Neural progenitor cell (in vitro differentiated cells): ENCODE measurements at regions not wholly inside any gene's neighbourhood (a gene's known extent, or its start where the extent isn't known, plus 50 kb on each side); places are given as distances from the start of the nearest gene placed in this dataset.

Experiments
- DNase-seq: peaks from one replicate; pipeline ENCODE4 v3.0.0-alpha.2; 2016; ENCODE audit warnings: low spot score
- H2AFZ ChIP-seq: fragments of 200-600 bp; sonication (generic); replicated peaks from 2 replicates; pipeline ENCODE4 v1.6.1; 2016; ENCODE audit warnings: antibody characterized with exemption
- H3F3A ChIP-seq: fragments of 200-600 bp; sonication (generic); 2 replicates; pipeline ENCODE4 v1.6.1; 2016; ENCODE audit warnings: antibody characterized with exemption, low read depth
- H3K27ac ChIP-seq: fragments of 200-600 bp; sonication (generic); 2 replicates; pipeline ENCODE4 v1.5.1; 2016; ENCODE audit warnings: mild to moderate bottlenecking
- H3K27me3 ChIP-seq: fragments of 200-600 bp; sonication (generic); 2 replicates; pipeline ENCODE4 v1.6.1; 2016; ENCODE audit warnings: mild to moderate bottlenecking, moderate library complexity
- H3K36me3 ChIP-seq: fragments of 200-600 bp; sonication (generic); 2 replicates; pipeline ENCODE4 v1.5.1; 2016
- H3K4me1 ChIP-seq: fragments of 200-600 bp; sonication (generic); 2 replicates; pipeline ENCODE4 v1.6.1; 2016; ENCODE audit warnings: mixed run types
- H3K4me2 ChIP-seq: fragments of 200-600 bp; sonication (generic); 2 replicates; pipeline ENCODE4 v1.6.1; 2016
- H3K4me3 ChIP-seq: fragments of 200-600 bp; sonication (generic); 2 replicates; pipeline ENCODE4 v1.5.1; 2016
- H3K79me2 ChIP-seq: fragments of 200-600 bp; sonication (generic); 2 replicates; pipeline ENCODE4 v1.6.1; 2016; ENCODE audit warnings: low read depth
- H3K9ac ChIP-seq: fragments of 200-600 bp; sonication (generic); 2 replicates; pipeline ENCODE4 v1.6.1; 2016
- H3K9me3 ChIP-seq: fragments of 200-600 bp; sonication (generic); 2 replicates; pipeline ENCODE4 v1.5.1; 2016; ENCODE audit warnings: low read depth
- H4K20me1 ChIP-seq: fragments of 200-600 bp; sonication (generic); 2 replicates; pipeline ENCODE4 v1.6.1; 2016; ENCODE audit warnings: low read depth
- H3K27ac Mint-ChIP-seq: 3 replicates; pipeline ENCODE4 v1.8.0; 2021; ENCODE audit warnings: mixed read lengths
- H3K27me3 Mint-ChIP-seq: 2 replicates; pipeline ENCODE4 v1.8.0; 2022; ENCODE audit warnings: low read depth, mild to moderate bottlenecking, inconsistent platforms, moderate library complexity, mixed read lengths; ENCODE audit not compliant: insufficient read depth
- H3K36me3 Mint-ChIP-seq: 3 replicates; pipeline ENCODE4 v1.8.0; 2021; ENCODE audit warnings: mixed read lengths
- H3K4me1 Mint-ChIP-seq: 3 replicates; pipeline ENCODE4 v1.8.0; 2021; ENCODE audit warnings: mixed read lengths
- H3K4me3 Mint-ChIP-seq: 3 replicates; pipeline ENCODE4 v1.8.0; 2021; ENCODE audit warnings: mild to moderate bottlenecking, moderate library complexity, mixed read lengths
- H3K9me3 Mint-ChIP-seq: 3 replicates; pipeline ENCODE4 v1.8.0; 2020; ENCODE audit warnings: mixed read lengths
- CTCF ChIP-seq: fragments of 200-600 bp; sonication (generic); IDR thresholded peaks from 2 replicates; pipeline ENCODE4 v1.5.1; 2017; ENCODE audit warnings: antibody characterized with exemption, mild to moderate bottlenecking
- EZH2 ChIP-seq: fragments of 200-600 bp; sonication (generic); IDR thresholded peaks from 2 replicates; pipeline ENCODE4 v1.6.1; 2017; ENCODE audit warnings: antibody characterized with exemption, mild to moderate bottlenecking, moderate library complexity
- EZH2phosphoT487 ChIP-seq: fragments of 200-600 bp; sonication (generic); IDR thresholded peaks from 2 replicates; pipeline ENCODE4 v1.6.1; 2017; ENCODE audit warnings: antibody characterized with exemption

GRCh38 chr5:60371065-60371464, 328.9 kb downstream of the DEPDC1B start:
- H3K36me3 Mint-ChIP-seq, result no peaks in the 10 kb centered on the region
- H3K9me3 Mint-ChIP-seq, result no peaks in the 10 kb centered on the region

DNA sequence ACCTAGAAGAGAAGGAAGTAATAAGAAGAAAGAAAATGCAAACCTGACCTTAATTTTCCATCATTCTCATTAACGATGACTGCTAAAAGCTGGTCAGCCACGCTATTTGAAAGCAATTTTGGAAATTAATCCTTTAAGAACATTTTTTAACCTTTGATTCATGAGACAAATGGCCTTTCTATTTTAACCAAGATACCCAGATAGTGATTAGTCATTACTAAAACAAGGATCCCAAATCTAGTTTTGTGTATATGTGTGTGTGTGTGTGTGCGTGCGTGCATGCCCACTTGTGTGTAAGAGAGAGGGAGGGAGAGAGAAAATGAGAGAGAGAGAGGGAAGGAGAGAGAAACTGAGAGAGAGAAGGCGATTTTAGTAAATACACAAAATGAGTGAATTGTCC, 329.5 kb downstream of the DEPDC1B start:
- no peak overlapping the region for H3K4me2 ChIP-seq
- H3K9me3 ChIP-seq, result no peaks in the 10 kb centered on the region
- H3K4me1 ChIP-seq, result peaks cover 4% of the 10 kb centered on the region
- H3K27me3 Mint-ChIP-seq, result peaks cover 4% of the 10 kb centered on the region
- H3K9ac ChIP-seq, result no peak overlapping the region
- peaks cover 10% of the 10 kb centered on the region for H3K4me1 Mint-ChIP-seq
- no peaks in the 10 kb centered on the region for H3K27me3 ChIP-seq
- TF ChIP-seq EZH2 (no peak), EZH2phosphoT487 (no peak), CTCF (no peak)
- H3K27ac Mint-ChIP-seq, result no peak overlapping the region
- H3K36me3 Mint-ChIP-seq, result no peaks in the 10 kb centered on the region
- DNase-seq, result no peak
- H3K36me3 ChIP-seq, result no peaks in the 10 kb centered on the region
- H2AFZ ChIP-seq, result no peak overlapping the region
- H3K4me3 Mint-ChIP-seq, result no peak overlapping the region
- no peaks in the 10 kb centered on the region for H3K9me3 Mint-ChIP-seq
- H3K4me3 ChIP-seq, result no peak overlapping the region
- H3K79me2 ChIP-seq, result no peaks in the 10 kb centered on the region
- H4K20me1 ChIP-seq, result no peaks in the 10 kb centered on the region
- no peak overlapping the region for H3K27ac ChIP-seq
- H3F3A ChIP-seq, result no peaks in the 10 kb centered on the region

More at GRCh38 chr5:60371065-60371464, 328.9 kb downstream of the DEPDC1B start:
- H3K9ac ChIP-seq, result no peak overlapping the region
- peaks cover 10% of the 10 kb centered on the region for H3K4me1 Mint-ChIP-seq
- H3K9me3 ChIP-seq, result no peaks in the 10 kb centered on the region
- no peaks in the 10 kb centered on the region for H3K36me3 ChIP-seq
- no peak overlapping the region for H3K4me3 Mint-ChIP-seq
- H3K27ac ChIP-seq, result no peak overlapping the region
- no peaks in the 10 kb centered on the region for H3K79me2 ChIP-seq
- no peak overlapping the region for H3K4me2 ChIP-seq
- peaks cover 4% of the 10 kb centered on the region for H3K27me3 Mint-ChIP-seq
- no peaks in the 10 kb centered on the region for H3K27me3 ChIP-seq
- TF ChIP-seq CTCF, result no peak
- TF ChIP-seq EZH2, result no peak
- TF ChIP-seq EZH2phosphoT487, result no peak
- H4K20me1 ChIP-seq, result no peaks in the 10 kb centered on the region
- no peak overlapping the region for H3K4me3 ChIP-seq
- no peak for DNase-seq
- no peaks in the 10 kb centered on the region for H3F3A ChIP-seq
- H2AFZ ChIP-seq, result no peak overlapping the region
- H3K4me1 ChIP-seq, result peaks cover 4% of the 10 kb centered on the region
- no peak overlapping the region for H3K27ac Mint-ChIP-seq

- no peaks in the 10 kb centered on the region for H3K36me3 ChIP-seq
- H2AFZ ChIP-seq, result no peak overlapping the region
- no peaks in the 10 kb centered on the region for H3K27me3 ChIP-seq
- peaks cover 4% of the 10 kb centered on the region for H3K4me1 ChIP-seq
- H3K27ac Mint-ChIP-seq, result no peak overlapping the region
- H4K20me1 ChIP-seq, result no peaks in the 10 kb centered on the region
- no peaks in the 10 kb centered on the region for H3K36me3 Mint-ChIP-seq
- TF ChIP-seq EZH2phosphoT487, result no peak
- no peak for TF ChIP-seq CTCF
- no peak for TF ChIP-seq EZH2
- H3F3A ChIP-seq, result no peaks in the 10 kb centered on the region
- no peak overlapping the region for H3K9ac ChIP-seq
- H3K4me2 ChIP-seq, result no peak overlapping the region
- H3K27ac ChIP-seq, result no peak overlapping the region
- H3K4me3 Mint-ChIP-seq, result no peak overlapping the region
- DNase-seq, result no peak
- no peaks in the 10 kb centered on the region for H3K9me3 Mint-ChIP-seq
- H3K4me1 Mint-ChIP-seq, result peaks cover 10% of the 10 kb centered on the region
- peaks cover 4% of the 10 kb centered on the region for H3K27me3 Mint-ChIP-seq
- no peaks in the 10 kb centered on the region for H3K9me3 ChIP-seq
- H3K79me2 ChIP-seq, result no peaks in the 10 kb centered on the region
- no peak overlapping the region for H3K4me3 ChIP-seq
These were observed 330.6 kb downstream of the DEPDC1B start for GRCh38 chr5:60369391-60369790.

- no peak for TF ChIP-seq EZH2
- no peak for TF ChIP-seq EZH2phosphoT487
- TF ChIP-seq CTCF, result no peak
- no peaks in the 10 kb centered on the region for H3F3A ChIP-seq
- H3K36me3 Mint-ChIP-seq, result no peaks in the 10 kb centered on the region
These were observed 331.9 kb downstream of the DEPDC1B start for GRCh38 chr5:60368100-60368499.

More at GRCh38 chr5:60368100-60368499, 331.9 kb downstream of the DEPDC1B start:
- no peak overlapping the region for H3K4me3 ChIP-seq
- Mint-ChIP-seq H3K9me3 (no peaks in the 10 kb centered on the region), H3K27me3 (peaks cover 4% of the 10 kb centered on the region), H3K4me1 (peaks cover 10% of the 10 kb centered on the region), H3K27ac (no peak overlapping the region), H3K4me3 (no peak overlapping the region)
- DNase-seq, result no peak
- H3K4me2 ChIP-seq, result no peak overlapping the region
- H2AFZ ChIP-seq, result no peak overlapping the region
- no peaks in the 10 kb centered on the region for H4K20me1 ChIP-seq
- H3K36me3 ChIP-seq, result no peaks in the 10 kb centered on the region
- H3K27ac ChIP-seq, result no peak overlapping the region
- no peaks in the 10 kb centered on the region for H3K27me3 ChIP-seq
- peaks cover 4% of the 10 kb centered on the region for H3K4me1 ChIP-seq
- H3K9ac ChIP-seq, result no peak overlapping the region
- H3K9me3 ChIP-seq, result no peaks in the 10 kb centered on the region
- no peaks in the 10 kb centered on the region for H3K79me2 ChIP-seq
